ENCODE measurements at regions not wholly inside any gene's neighbourhood (a gene's known extent, or its start where the extent isn't known, plus 50 kb on each side); places are given as distances from the start of the nearest gene placed in this dataset.
"Not testable (repeated sequence)": the region's sequence is repeated elsewhere in the genome, so short reads cannot be mapped to it uniquely, and the experiment has no call there.

GRCh38 chr10:43839973-43840372 is 191.3 kb upstream of the ZNF32 start:
- DNase-seq: no peak

GRCh38 chr10:43834751-43835150 is 186.1 kb upstream of the ZNF32 start:
- not testable (repeated sequence) for DNase-seq

- DNase-seq: no peak
These were observed 179.2 kb upstream of the ZNF32 start for GRCh38 chr10:43827853-43828252.

- DNase-seq: no peak
These were observed 177.3 kb upstream of the ZNF32 start for GRCh38 chr10:43825984-43826383.

GRCh38 chr10:43825421-43825820 is 176.7 kb upstream of the ZNF32 start:
- DNase-seq: no peak

- DNase-seq: no peak
These were observed 176.3 kb upstream of the ZNF32 start for GRCh38 chr10:43824934-43825333.

GRCh38 chr10:43822631-43823580 is 174.2 kb upstream of the ZNF32 start:
- DNase-seq: no peak

- no peak for DNase-seq
These were observed 172.4 kb upstream of the ZNF32 start for GRCh38 chr10:43821103-43821502.

- no peak for DNase-seq
These were observed 172.0 kb upstream of the ZNF32 start for GRCh38 chr10:43820663-43821062.

- DNase-seq: no peak
These were observed 171.0 kb upstream of the ZNF32 start for GRCh38 chr10:43819464-43820230.

- DNase-seq: no peak
These were observed 170.0 kb upstream of the ZNF32 start for GRCh38 chr10:43818687-43819086.

- no peak for DNase-seq
These were observed 168.7 kb upstream of the ZNF32 start for GRCh38 chr10:43817368-43817767.

GRCh38 chr10:43816351-43817321 is 168.0 kb upstream of the ZNF32 start:
- DNase-seq: peak; percentile 83

GRCh38 chr10:43815181-43815885 is 166.7 kb upstream of the ZNF32 start:
- no peak for DNase-seq

GRCh38 chr10:43814663-43815062 is 166.0 kb upstream of the ZNF32 start:
- DNase-seq: no peak

GRCh38 chr10:43811871-43812270 is 163.2 kb upstream of the ZNF32 start:
- DNase-seq: no peak

GRCh38 chr10:43809211-43809930 is 160.7 kb upstream of the ZNF32 start:
- no peak for DNase-seq

- DNase-seq: no peak
These were observed 159.5 kb upstream of the ZNF32 start for GRCh38 chr10:43808136-43808535.

GRCh38 chr10:43806831-43807640 is 158.4 kb upstream of the ZNF32 start:
- no peak for DNase-seq

- no peak for DNase-seq
These were observed 155.1 kb upstream of the ZNF32 start for GRCh38 chr10:43803791-43804190.

All from stimulated activated CD4-positive, alpha-beta T cell treated with anti-CD3 and anti-CD28 coated beads, Interleukin-1b, Interleukin-23, amount 100 ng/mL, for 48 hours (primary cell).